ENCODE measurements at regions not wholly inside any gene's neighbourhood (a gene's known extent, or its start where the extent isn't known, plus 50 kb on each side); places are given as distances from the start of the nearest gene placed in this dataset.

- no peaks in the 10 kb centered on the region for H3K4me1 Mint-ChIP-seq (ENCODE audit: low read depth, unreplicated experiment)
- H3K27ac Mint-ChIP-seq (ENCODE audit: unreplicated experiment): no peak overlapping the region
- H3K27me3 Mint-ChIP-seq (ENCODE audit: low read depth, unreplicated experiment): no peaks in the 10 kb centered on the region
- TF ChIP-seq EZH2 (IDR thresholded peaks at IDR 0.05; ENCODE audit: insufficient read depth, low read length) (no peak), CTCF (IDR thresholded peaks at IDR 0.05; ENCODE audit: insufficient read depth, low read depth, low read length) (no peak)
- no peak overlapping the region for H3K9ac ChIP-seq (ENCODE audit: low read length)
- H4K20me1 ChIP-seq (ENCODE audit: insufficient read depth, low read length): no peaks in the 10 kb centered on the region
- H3K79me2 ChIP-seq (ENCODE audit: insufficient read depth, low read length): no peaks in the 10 kb centered on the region
- H3K9me3 Mint-ChIP-seq (ENCODE audit: unreplicated experiment): no peaks in the 10 kb centered on the region
- H3K36me3 ChIP-seq (ENCODE audit: insufficient read depth, low read length): no peaks in the 10 kb centered on the region
- no peaks in the 10 kb centered on the region for H3K36me3 Mint-ChIP-seq (ENCODE audit: low read depth, unreplicated experiment)
- no peak overlapping the region for H2AFZ ChIP-seq (ENCODE audit: low read depth, low read length)
- no peak overlapping the region for H3K4me2 ChIP-seq (ENCODE audit: low read length)
- H3K4me3 Mint-ChIP-seq (ENCODE audit: unreplicated experiment): no peak overlapping the region
- no peaks in the 10 kb centered on the region for H3K9me3 ChIP-seq (ENCODE audit: insufficient read depth, low read depth, low read length)
- H3K27me3 ChIP-seq (ENCODE audit: insufficient read depth, low read length): no peaks in the 10 kb centered on the region
- no peak for DNase-seq (ENCODE audit: low read depth)
- no peak overlapping the region for H3K27ac ChIP-seq (ENCODE audit: low read depth, low read length)
- H3K4me1 ChIP-seq (ENCODE audit: insufficient read depth, low read length): no peaks in the 10 kb centered on the region
- no peak overlapping the region for H3K4me3 ChIP-seq (ENCODE audit: insufficient read depth, low read depth, low read length)
- no peak for FAIRE-seq
Measured at GRCh38 chr3:174598885-174599439, 260.2 kb upstream of the NAALADL2 start.

- no peaks in the 10 kb centered on the region for H3K27me3 Mint-ChIP-seq (ENCODE audit: low read depth, unreplicated experiment)
- H3K4me3 Mint-ChIP-seq (ENCODE audit: unreplicated experiment): no peak overlapping the region
- TF ChIP-seq EZH2 (IDR thresholded peaks at IDR 0.05; ENCODE audit: insufficient read depth, low read length): no peak
- TF ChIP-seq CTCF (IDR thresholded peaks at IDR 0.05; ENCODE audit: insufficient read depth, low read depth, low read length): no peak
- H3K9me3 Mint-ChIP-seq (ENCODE audit: unreplicated experiment): no peaks in the 10 kb centered on the region
- no peak overlapping the region for H3K9ac ChIP-seq (ENCODE audit: low read length)
- H3K36me3 Mint-ChIP-seq (ENCODE audit: low read depth, unreplicated experiment): no peaks in the 10 kb centered on the region
- FAIRE-seq (no peak), DNase-seq (ENCODE audit: low read depth) (no peak)
- no peak overlapping the region for H3K27ac ChIP-seq (ENCODE audit: low read depth, low read length)
- no peaks in the 10 kb centered on the region for H3K4me1 ChIP-seq (ENCODE audit: insufficient read depth, low read length)
- no peak overlapping the region for H3K4me3 ChIP-seq (ENCODE audit: insufficient read depth, low read depth, low read length)
- H3K4me2 ChIP-seq (ENCODE audit: low read length): no peak overlapping the region
- no peaks in the 10 kb centered on the region for H4K20me1 ChIP-seq (ENCODE audit: insufficient read depth, low read length)
- no peak overlapping the region for H2AFZ ChIP-seq (ENCODE audit: low read depth, low read length)
- H3K27ac Mint-ChIP-seq (ENCODE audit: unreplicated experiment): no peak overlapping the region
- H3K27me3 ChIP-seq (ENCODE audit: insufficient read depth, low read length): no peaks in the 10 kb centered on the region
- H3K4me1 Mint-ChIP-seq (ENCODE audit: low read depth, unreplicated experiment): peaks cover 2% of the 10 kb centered on the region
- H3K79me2 ChIP-seq (ENCODE audit: insufficient read depth, low read length): no peaks in the 10 kb centered on the region
- no peaks in the 10 kb centered on the region for H3K9me3 ChIP-seq (ENCODE audit: insufficient read depth, low read depth, low read length)
- H3K36me3 ChIP-seq (ENCODE audit: insufficient read depth, low read length): no peaks in the 10 kb centered on the region
Measured at GRCh38 chr3:174613173-174613572, 246.0 kb upstream of the NAALADL2 start.

- Histone ChIP-seq H3K36me3 (ENCODE audit: insufficient read depth, low read length) (no peaks in the 10 kb centered on the region), H3K79me2 (ENCODE audit: insufficient read depth, low read length) (no peaks in the 10 kb centered on the region), H2AFZ (ENCODE audit: low read depth, low read length) (no peak overlapping the region), H3K9ac (ENCODE audit: low read length) (no peak overlapping the region), H3K27me3 (ENCODE audit: insufficient read depth, low read length) (no peaks in the 10 kb centered on the region), H3K4me2 (ENCODE audit: low read length) (no peak overlapping the region), H3K4me3 (ENCODE audit: insufficient read depth, low read depth, low read length) (no peak overlapping the region), H3K27ac (ENCODE audit: low read depth, low read length) (no peak overlapping the region), H4K20me1 (ENCODE audit: insufficient read depth, low read length) (no peaks in the 10 kb centered on the region), H3K9me3 (ENCODE audit: insufficient read depth, low read depth, low read length) (no peaks in the 10 kb centered on the region), H3K4me1 (ENCODE audit: insufficient read depth, low read length) (no peaks in the 10 kb centered on the region)
- Mint-ChIP-seq H3K4me1 (ENCODE audit: low read depth, unreplicated experiment) (peaks cover 2% of the 10 kb centered on the region), H3K9me3 (ENCODE audit: unreplicated experiment) (no peaks in the 10 kb centered on the region), H3K4me3 (ENCODE audit: unreplicated experiment) (no peak overlapping the region), H3K27me3 (ENCODE audit: low read depth, unreplicated experiment) (no peaks in the 10 kb centered on the region), H3K27ac (ENCODE audit: unreplicated experiment) (peak overlapping the region; percentile 12), H3K36me3 (ENCODE audit: low read depth, unreplicated experiment) (no peaks in the 10 kb centered on the region)
- FAIRE-seq: no peak
- DNase-seq (ENCODE audit: low read depth): no peak
- TF ChIP-seq EZH2 (IDR thresholded peaks at IDR 0.05; ENCODE audit: insufficient read depth, low read length) (no peak), CTCF (IDR thresholded peaks at IDR 0.05; ENCODE audit: insufficient read depth, low read depth, low read length) (no peak)
Measured at GRCh38 chr3:174614036-174614435, 245.1 kb upstream of the NAALADL2 start.
